ENCODE measurements at regions not wholly inside any gene's neighbourhood (a gene's known extent, or its start where the extent isn't known, plus 50 kb on each side); places are given as distances from the start of the nearest gene placed in this dataset.

DNA sequence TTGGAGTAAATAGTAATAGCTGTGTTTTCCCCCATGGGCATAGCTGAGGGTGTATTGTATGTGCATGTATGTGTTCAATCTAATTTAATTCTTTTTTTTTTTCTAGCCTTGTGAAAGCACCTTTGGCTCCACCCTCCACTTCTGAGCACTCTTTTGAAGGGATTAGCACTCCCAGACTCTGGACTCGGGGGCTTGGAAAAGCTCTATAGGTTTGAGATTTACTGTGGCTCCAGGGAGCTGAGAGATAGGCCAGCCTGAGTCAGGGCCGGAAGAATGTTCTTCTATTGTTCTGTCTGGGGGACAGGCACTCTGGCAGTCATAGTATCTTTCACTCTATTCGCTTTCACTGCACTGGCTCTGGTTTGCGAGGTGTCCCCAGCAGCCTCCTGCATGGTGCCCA is 540.0 kb upstream of the TBX3 start:
- TF ChIP-seq, protein P1, sequence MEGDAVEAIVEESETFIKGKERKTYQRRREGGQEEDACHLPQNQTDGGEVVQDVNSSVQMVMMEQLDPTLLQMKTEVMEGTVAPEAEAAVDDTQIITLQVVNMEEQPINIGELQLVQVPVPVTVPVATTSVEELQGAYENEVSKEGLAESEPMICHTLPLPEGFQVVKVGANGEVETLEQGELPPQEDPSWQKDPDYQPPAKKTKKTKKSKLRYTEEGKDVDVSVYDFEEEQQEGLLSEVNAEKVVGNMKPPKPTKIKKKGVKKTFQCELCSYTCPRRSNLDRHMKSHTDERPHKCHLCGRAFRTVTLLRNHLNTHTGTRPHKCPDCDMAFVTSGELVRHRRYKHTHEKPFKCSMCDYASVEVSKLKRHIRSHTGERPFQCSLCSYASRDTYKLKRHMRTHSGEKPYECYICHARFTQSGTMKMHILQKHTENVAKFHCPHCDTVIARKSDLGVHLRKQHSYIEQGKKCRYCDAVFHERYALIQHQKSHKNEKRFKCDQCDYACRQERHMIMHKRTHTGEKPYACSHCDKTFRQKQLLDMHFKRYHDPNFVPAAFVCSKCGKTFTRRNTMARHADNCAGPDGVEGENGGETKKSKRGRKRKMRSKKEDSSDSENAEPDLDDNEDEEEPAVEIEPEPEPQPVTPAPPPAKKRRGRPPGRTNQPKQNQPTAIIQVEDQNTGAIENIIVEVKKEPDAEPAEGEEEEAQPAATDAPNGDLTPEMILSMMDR (IDR thresholded peaks at IDR 0.05), result no peak
- DNase-seq (ENCODE audit: low spot score), result no peak
- ATAC-seq (ENCODE audit: low FRiP score), result no peak

DNA sequence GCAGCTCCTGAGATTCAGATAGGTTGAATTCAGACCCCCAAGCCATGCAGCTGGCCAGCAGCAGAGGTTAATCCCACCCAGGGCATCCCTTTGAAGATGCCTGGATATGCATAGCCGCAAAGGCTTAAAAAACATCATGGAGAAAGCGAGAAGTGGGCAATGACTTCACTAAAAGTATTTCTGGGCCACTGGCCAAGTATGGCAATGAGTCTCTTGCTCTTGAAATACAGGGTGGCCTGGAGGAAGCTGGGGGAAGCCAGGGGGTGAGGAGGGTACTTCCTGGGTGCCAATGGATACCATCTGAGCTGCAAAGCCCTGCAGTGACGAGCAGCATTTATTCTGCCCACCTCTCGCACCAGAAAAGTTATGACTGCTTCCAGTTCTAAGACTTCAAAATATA is 539.3 kb upstream of the TBX3 start:
- no peak for ATAC-seq (ENCODE audit: low FRiP score)
- no peak for DNase-seq (ENCODE audit: low spot score)
- TF ChIP-seq, protein P1 (IDR thresholded peaks at IDR 0.05), result no peak

DNA sequence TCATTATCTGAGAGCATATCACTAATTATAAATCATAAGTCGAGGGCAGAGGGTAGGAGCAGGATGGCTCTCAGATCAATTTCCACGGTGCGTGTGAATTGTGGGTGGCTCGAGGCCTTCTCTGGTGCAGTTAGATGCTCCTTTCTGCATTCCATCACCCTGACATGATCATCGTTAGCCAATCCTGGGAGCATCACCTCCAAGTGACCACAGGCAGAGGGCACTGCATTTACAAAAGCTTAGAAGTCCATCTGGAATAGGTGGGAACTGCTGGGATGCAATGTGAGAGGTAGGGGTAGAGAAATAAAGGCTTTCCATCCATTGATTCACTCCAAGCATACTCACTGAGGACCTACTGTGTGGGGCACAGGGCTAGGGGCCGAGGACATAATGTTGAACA is 538.2 kb upstream of the TBX3 start:
- TF ChIP-seq, protein P1 (IDR thresholded peaks at IDR 0.05), result no peak
- ATAC-seq (ENCODE audit: low FRiP score) (no peak), DNase-seq (ENCODE audit: low spot score) (no peak)

DNA sequence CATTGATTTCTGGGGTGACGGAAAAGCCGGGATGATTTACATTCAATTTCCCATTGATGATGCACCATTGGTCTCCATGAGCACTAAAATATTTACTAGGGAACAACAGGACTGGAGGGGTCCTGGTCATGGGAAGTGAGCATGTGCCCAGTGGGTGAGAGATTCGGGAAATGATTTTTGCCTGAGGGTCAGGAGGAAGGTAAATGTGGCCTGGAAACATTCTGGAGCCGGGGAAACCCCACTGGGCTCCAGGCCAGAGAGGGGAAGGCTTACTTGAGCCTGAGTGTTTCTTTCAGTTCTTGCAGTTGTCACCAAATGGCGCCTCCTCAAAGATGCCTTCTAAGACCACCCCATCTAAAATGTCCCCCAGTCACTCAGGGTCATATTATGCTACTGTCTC is 532.3 kb upstream of the TBX3 start:
- TF ChIP-seq, protein P1 (IDR thresholded peaks at IDR 0.05), result no peak
- ATAC-seq (ENCODE audit: low FRiP score) (no peak), DNase-seq (ENCODE audit: low spot score) (no peak)

DNA sequence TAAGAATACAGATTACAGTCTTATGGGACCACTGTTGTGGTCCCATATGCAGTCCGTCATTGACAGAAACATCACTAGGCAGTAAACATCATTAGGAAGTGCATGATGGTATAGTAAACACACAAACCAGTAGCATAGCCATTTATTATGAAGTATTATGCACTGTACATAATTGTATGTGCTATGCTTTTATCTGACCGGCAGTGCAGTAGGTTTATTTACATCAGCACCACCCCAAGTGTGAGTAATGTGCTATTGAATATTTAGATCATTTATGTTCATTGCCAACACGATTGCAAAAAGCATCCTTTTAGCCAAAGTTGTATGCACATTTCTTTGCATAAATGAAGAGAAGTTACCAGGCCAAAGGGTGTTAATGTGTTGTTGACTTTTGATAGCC is 531.6 kb upstream of the TBX3 start:
- TF ChIP-seq, protein P1 (IDR thresholded peaks at IDR 0.05), result no peak
- ATAC-seq (ENCODE audit: low FRiP score) (no peak), DNase-seq (ENCODE audit: low spot score) (no peak)

DNA sequence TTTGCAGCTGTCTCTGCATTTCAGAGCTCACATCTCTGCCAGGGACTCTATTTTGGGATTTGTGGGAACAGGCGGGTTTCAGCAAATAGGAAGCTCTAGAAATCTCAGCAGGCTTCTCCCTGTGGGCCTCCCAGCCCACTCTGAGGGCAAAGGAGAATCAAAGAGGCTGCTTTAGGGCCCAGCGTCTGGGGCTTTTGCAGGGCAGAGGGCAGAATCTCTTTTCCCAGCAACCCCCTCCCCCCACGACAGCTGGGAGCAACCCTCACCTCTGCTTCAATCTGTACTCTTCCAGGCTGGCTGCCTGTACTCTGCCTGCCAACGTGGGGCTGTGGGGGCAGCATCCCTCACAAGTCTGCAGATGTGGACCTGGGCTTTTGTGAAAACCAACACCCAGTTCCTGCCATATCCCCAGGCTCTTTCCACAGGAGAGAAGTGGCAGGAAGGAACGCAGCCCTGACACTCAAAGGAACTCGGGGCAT is 529.6 kb upstream of the TBX3 start:
- DNase-seq (ENCODE audit: low spot score), result no peak
- no peak for ATAC-seq (ENCODE audit: low FRiP score)
- TF ChIP-seq, protein P1 (IDR thresholded peaks at IDR 0.05), result no peak

DNA sequence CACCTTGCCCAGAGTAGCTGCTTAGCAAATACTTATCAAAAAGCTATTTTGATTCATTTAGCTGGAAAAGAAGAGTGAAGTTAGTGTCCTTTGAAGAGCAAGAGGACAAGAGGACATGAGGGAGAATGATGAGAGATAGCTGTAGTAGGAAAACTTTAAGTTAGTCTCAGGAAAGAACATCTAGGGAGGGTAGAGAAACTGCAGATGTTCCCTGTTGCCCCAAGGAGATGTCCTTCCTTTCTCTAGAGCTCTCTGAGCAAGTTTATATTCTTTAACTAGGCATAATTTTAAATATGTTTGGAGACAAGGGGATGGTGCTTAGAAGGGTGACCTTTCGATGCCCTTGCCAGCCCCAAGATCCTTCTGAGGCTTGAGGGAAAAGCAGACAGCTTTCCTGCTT is 529.1 kb upstream of the TBX3 start:
- TF ChIP-seq, protein P1 (IDR thresholded peaks at IDR 0.05), result no peak
- DNase-seq (ENCODE audit: low spot score) (no peak), ATAC-seq (ENCODE audit: low FRiP score) (no peak)

All from omental fat pad (tissue), 3 donors.